Esophagus muscularis mucosa (tissue), 3 donors: ENCODE measurements at regions not wholly inside any gene's neighbourhood (a gene's known extent, or its start where the extent isn't known, plus 50 kb on each side); places are given as distances from the start of the nearest gene placed in this dataset.

Source experiments
- CTCF ChIP-seq, 3 experiments: fragments of 200-600 bp in 2 of 3; fragments of 450-650 bp in 1 of 3; sonication (generic) in 2 of 3; IDR thresholded peaks; one replicate each; pipeline ENCODE4 v1.5.1; 2017 to 2019; ENCODE audit warnings: antibody characterized with exemption in 3 of 3, mild to moderate bottlenecking in 2 of 3, moderate library complexity in 1 of 3
- POLR2A ChIP-seq: fragments of 450-650 bp; IDR thresholded peaks from one replicate; pipeline ENCODE4 v1.6.1; 2017; ENCODE audit warnings: antibody characterized with exemption, moderate library complexity, mild to moderate bottlenecking, low read depth

- TF ChIP-seq CTCF (IDR thresholded peaks at IDR 0.05) (no peak), POLR2A (no peak)
Observed at GRCh38 chr11:98589967-98590366, 430.8 kb upstream of the CNTN5 start.
